ENCODE measurements at regions not wholly inside any gene's neighbourhood (a gene's known extent, or its start where the extent isn't known, plus 50 kb on each side); places are given as distances from the start of the nearest gene placed in this dataset.

DNA sequence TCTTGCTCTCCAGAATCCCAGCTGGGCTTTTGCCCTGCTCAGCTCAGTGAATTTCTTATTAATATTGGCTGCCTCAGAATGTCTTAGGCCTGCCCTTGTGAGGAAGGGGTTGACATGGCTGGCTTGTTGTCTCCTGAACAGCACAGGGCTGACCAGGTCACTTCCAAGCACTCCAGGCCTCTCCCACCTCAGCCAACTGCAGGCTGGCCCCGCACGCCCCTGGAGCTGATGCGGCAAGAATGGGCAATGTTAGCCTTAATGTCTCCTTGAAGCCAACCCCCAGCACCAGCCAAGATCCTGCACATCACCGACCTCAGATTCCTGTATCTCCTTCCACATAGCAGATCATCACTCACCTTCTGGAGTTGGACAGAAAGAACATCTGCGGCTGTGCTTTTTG is 598.6 kb downstream of the AJAP1 start:
- no peak for DNase-seq (ENCODE audit: low read depth in 1 of 2, low spot score in 1 of 2)

DNA sequence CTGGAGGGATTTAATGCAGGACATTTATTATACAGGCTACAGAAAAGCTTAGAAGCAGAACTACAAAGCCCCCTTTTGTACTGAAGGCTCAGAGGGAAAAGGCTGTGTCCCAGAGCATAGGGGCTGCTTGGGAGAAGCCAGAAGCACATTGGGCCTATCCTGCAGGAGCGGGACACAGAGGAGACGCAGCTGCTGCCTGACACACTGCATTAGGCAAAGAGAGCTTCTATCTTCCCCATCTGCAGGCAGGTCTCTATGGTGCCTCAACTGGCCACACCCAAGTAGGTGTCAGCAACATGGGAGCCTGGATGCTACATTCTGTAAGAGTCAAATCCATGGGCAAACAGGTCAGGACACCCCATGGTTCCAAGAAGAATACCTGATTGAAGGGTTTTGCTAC is 595.9 kb downstream of the AJAP1 start:
- DNase-seq (ENCODE audit: low read depth in 1 of 2, low spot score in 1 of 2) = no peak

DNA sequence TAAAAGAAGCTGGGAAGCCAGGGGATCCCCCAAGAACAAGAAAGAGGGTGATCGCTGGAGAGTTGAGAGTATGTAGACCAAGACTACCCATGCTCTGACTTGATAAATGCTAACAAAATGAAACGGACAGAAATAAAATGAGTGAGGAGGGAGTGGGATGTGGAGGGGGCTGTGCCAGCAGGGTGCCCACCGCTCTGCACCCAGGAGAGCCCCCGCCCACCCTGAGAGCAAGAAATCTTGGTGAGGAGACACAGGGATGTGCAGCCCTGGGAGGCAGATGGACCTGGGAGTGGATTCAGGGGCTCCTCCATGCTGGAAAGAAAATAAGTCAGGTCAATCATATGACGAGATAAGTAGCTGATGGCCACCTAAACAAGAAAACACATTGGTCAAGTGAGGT is 590.9 kb downstream of the AJAP1 start:
- DNase-seq (ENCODE audit: low read depth in 1 of 2, low spot score in 1 of 2) = no peak

DNA sequence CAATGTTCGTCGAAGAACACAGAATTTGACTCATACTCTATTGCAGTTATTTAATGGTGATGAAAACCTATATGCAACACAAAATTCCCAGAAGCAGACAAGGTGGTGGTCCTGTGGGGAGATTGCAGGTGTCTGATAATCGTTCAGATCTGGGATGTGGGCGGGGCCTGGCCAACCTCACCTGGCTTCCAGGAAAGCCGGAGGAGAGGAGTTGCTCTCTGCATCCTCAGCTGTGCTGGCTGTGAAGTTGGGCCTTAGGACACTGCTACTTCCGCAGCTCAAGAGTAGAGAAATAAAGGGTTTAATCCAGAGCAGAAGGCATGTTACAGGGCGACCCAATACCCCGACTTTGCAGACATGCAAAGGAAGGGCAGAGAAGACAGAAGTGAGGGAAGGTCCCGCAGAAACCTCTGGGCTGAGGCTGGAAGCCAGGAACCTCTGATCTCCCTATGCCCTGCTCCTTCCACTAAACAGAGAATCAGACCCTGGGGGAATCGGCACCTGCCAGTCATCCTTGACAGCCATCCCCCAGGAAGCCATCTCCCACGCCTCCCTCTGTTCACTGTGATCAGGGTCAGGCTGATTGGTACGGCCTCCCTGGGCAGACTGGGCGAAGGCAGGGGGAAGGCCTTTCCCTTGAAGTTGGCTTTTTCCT is 590.3 kb downstream of the AJAP1 start:
- no peak for DNase-seq (ENCODE audit: low read depth in 1 of 2, low spot score in 1 of 2)

DNA sequence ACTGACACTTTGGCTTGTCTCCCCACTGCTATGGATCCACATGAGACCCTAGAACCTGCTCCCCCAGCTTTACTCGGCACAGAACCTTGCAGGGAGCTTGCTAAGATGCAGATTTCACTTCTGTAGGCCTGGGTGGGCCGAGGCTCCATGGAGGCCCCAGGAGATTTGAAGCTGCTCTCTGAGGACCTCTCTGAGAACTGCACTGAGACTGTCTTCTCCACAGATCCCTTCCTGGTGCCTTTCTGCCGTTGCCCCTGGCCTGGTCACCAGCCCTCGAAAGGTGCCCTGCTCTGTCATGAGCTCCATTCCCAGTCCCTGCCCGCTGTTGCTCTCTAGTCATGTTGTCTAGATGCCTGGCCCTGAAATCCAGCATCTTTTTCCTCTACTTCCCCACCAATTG is 588.4 kb downstream of the AJAP1 start:
- DNase-seq (ENCODE audit: low read depth in 1 of 2, low spot score in 1 of 2) = no peak

DNA sequence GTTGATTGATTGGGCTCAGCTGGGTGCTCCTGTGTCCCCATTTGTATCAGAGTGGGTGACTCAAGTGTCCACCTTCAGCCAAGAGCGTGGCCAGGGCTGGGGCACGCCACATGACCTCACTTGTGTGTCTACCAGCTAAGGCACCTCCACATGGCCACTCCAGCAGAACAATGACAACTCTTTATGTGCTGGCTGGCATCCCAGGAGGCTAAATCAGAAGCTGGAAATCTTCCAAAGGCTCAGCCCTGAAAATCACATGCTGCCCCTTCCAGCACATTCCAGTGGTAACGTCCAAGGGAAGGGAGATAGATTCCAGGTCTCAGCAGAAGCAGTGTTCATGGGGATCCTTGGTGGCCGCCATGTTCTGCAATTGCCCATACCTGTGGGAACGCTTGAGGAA is 585.5 kb downstream of the AJAP1 start:
- no peak for DNase-seq (ENCODE audit: low read depth in 1 of 2, low spot score in 1 of 2)

DNA sequence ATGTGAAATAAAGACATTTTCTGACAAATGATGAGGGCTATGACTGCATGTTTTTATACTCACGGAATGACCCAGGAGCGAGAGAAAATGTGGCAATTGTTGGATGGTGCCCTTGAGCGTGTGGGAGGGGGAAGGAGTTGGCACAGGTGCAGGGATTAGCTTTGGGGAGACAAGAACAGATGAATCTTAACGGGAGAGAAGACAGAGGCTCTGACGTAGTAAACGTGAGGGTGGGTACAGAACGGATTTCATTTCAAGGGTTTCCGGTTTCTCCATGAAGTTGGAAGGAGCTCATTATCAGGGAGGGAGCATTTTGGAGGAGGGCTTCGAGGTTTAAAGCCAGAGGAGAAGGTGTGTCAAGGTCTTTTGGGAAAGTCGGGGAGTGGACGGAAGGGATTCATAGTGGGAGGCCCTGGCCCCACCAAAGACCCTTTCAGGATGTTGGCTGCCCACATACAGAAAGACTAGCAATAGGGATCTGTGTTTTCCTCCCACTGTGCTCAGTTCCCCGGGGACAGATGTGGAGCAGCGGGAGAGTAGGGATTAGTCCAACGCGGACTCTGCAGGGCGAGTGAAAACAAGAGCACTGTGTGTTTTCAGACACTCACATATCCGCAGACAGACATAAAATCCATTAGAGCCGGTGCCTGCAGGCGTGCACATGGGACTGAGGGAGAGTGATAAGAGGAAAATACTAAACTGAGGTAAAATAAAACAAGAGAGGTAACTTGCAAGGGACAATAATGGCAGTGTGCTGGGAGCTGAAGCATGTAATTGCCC is 584.1 kb downstream of the AJAP1 start:
- DNase-seq (ENCODE audit: low read depth in 1 of 2, low spot score in 1 of 2) = no peak

DNA sequence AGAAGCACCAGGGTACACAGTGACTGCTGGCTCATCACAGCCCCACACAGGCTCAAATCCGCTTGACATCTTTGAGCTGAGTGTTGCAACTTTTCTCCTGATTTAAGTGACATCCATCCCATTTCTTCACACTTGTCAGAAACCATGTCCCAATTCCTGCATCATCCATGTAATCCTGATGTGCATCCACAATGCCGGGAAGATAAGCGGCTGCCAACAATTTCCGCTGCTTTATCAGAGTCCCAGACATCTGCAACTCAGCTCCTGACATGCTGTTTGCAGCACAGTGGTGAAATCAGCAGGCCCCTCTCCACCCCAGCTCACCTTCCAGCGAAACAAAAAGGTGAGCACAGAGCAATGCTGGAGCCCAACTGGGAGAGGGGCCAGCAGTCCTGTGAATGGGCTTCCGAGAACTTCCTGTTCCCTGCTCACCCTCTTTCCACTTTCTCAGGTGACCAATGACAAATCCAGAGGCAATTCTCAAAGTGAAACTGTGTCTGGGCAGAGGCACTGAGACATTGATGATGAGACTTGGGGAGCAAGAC is 581.0 kb downstream of the AJAP1 start:
- no peak for DNase-seq (ENCODE audit: low read depth in 1 of 2, low spot score in 1 of 2)

DNA sequence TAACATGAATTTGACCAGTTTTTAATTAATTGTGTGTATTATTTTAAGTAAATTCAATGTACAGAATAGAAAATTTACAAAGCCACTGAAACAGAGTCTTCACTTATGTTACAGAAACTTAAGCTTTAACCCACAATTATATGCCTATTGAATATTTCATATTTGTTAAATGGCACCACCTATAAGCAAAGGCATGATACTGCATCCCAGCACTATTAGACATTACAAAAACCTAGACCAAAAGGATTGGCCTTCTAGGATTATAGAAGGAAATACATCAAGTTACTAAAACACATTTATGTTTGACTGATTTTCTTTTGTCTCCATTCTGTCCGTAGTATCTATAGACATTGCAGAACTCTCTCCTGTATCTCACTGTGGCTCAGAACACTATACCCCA is 578.1 kb downstream of the AJAP1 start:
- no peak for DNase-seq (ENCODE audit: low read depth in 1 of 2, low spot score in 1 of 2)

DNA sequence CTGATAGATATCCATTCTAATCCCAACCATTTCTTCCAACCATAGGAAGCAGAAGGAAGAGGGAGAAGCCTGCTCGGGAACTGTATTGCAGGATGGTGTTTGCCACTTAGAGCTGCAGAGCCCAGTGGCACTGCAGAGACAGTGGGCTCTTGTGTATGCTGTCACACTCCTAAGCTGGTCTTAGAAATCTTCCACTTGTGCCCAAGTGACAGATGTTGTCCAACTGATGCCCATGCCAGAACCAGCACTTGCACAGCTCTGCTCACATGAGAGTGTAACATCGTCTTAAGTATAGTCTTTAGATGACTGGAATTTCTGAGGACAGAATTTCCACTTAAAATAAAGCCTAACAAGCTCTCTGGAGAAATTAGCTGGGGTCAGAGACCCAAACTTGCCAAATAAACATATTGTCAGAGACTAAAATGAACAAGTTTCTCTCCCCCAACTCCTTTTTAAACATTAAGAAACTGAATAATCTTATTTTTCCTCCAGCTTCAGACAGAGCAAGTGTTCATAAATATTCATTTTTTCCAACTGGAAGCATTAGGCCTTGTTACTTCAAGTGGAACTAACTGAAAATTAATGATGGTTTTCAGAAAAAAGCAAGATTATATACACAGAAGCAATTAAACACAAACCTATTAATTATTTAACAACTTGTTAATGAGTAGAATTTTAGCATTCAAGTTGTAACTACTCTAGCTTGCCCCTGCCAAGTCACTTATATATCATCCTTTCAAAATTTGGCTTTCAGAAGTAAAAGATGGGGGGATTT is 577.3 kb downstream of the AJAP1 start:
- no peak for DNase-seq (ENCODE audit: low read depth in 1 of 2, low spot score in 1 of 2)

DNA sequence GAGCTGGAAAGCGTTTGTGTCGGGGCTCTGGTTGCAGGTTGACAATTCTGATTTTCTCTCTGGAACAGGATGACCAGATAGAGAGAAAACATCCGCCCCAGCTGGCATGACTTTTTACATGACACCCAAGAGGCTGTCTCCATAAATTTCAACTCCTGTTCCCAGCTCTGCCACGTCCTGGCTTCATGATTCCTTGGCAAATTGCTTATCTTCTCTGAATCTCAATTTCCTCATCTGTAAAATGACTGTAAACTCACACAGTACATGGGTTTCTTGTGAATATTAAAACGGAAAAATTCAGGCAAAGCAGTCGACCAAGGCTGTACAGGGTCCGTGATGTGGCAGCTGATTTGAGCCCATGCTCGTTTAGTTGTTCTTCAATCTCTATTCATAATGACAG is 572.7 kb downstream of the AJAP1 start:
- DNase-seq (ENCODE audit: low read depth in 1 of 2, low spot score in 1 of 2) = no peak

DNA sequence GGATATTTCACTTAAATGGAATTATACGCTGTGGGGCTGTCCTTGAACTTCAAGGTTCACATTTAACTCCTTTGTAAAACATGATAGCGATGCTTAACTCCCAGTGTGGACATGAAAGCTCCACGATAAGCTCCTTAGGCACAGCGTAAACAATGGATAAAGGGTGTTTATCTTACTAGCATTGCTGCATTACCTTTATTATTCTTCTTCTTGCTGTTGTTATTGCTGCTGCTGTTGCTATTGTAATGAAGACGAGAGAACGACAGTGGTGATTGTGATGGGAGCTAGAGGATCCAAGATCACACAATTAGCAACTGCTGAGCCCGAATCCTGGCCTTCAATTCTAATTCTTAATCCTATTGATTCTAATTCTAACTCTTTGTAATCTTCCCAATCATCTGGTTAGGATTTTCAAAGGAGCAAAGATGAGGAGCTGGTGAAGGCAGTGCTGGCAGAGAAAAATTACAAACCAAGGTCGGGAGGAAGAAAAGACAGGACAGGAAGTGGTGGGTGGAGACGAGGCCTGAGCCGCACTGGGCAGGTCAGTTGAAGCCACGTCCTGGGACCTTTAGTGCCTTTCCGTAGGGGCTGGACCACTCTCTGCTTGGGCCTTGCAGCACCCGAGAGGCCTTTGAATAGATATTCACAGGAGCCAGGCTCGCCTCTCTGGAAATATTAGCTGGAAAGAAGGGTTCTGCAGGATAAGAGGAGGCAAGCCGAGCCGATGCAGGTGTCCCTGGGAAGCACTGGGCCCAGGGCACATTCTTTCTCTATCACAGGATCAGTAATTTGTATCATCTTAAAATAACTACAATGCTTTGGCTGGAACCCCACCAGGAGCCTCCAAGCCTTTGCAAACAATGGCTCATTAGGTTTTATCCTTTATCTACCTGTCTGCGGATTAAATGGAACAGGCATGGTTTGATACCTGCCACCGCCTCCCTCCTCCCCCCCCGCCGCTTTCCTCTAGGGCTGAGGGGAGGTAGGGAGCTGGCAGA is 571.6 kb downstream of the AJAP1 start:
- DNase-seq (ENCODE audit: low read depth in 1 of 2, low spot score in 1 of 2) = no peak

DNA sequence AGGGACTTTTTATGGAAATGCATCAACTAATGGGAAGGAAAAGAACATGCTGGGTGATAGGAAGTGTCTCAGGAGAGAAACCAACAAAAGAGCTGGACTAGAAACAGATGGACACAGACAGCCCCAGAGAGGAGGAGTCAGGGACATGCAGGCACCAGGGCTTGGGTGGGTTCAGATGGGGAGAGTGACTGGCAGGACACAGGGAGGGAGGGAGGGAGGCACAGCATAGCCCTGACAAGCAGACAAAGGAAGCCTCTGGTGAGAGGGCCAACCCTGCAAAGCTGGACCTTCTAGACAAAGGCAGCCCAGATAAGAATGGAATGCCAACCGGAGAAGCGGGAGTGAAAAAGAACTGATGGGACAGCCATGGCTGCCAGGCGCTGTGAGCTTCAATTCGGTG is 568.8 kb downstream of the AJAP1 start:
- no peak for DNase-seq (ENCODE audit: low read depth in 1 of 2, low spot score in 1 of 2)

DNA sequence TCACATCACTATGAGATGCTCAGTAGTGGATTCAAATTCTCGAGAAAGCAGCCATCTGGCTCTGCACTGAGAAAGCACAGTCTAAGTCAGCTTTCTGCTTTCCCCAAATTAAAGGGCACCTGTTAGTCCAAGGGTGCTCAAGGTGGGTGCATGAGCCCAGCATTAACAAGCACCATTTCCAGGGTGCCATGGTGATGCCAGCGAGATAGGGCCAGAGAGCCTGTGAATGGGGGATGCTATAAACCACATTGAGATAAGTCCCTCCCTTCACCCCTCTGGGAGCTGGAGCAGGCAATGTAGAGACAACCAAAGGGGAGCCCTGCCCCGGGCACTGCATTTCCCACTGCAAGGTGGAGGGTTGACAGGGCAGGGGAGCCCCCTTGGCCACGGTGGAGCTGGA is 568.2 kb downstream of the AJAP1 start:
- no peak for DNase-seq (ENCODE audit: low read depth in 1 of 2, low spot score in 1 of 2)

DNA sequence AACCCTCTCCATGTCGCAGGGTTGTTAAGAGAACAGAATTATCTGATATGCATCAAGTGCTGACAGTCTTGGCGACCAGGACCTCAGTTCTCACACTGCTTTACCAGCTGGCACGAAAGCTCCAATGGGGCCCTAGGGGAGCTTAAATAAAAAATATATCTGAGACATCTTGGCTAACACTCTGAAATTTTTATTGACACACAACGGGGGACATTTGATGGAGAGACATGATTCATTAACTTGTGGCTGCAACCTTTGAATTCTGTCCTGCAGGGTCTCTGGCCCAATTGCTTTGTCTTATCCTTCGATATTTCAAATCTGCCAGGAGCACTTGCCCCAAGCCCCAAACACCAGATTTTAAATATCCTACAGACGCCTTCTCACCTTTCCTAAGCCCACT is 567.0 kb downstream of the AJAP1 start:
- no peak for DNase-seq (ENCODE audit: low read depth in 1 of 2, low spot score in 1 of 2)

DNA sequence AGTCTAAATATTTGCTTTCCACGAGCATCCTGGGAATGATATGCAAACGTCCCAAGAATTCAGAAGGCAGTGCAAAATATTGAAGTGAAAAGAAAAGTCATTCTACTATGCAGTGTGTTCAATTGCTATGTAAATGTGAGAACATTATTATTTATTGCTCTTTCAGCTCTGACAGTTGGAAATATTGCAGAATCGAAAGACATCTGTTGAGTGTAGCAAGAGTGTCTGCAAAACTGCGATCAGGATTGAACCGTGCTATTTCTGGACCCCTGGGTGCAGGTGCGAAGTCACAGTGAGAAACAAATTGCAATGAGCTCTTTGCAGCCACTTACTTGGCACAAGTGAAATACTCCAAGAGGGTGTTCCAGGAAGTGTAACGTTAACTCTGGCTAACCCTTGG is 566.4 kb downstream of the AJAP1 start:
- DNase-seq (ENCODE audit: low read depth in 1 of 2, low spot score in 1 of 2) = no peak

DNA sequence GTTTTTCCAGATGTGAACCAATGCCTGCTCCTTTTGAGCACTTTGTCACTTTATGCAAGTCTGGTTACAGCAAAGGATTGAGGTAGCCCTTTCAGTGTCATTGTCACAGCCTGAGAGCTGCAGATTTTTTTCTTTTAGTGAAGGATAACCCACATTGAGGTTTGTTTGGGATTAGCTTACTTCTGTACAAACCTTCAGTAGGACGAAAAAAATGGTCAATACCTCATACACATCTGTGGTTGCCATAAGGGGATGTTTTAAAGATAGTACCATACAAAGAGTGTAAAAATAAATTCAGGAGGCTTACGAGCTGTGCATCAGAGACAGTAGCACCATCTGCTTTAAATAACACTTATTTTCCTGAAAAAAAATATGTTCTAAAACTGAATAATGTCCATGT is 566.0 kb downstream of the AJAP1 start:
- DNase-seq (ENCODE audit: low read depth in 1 of 2, low spot score in 1 of 2) = no peak

DNA sequence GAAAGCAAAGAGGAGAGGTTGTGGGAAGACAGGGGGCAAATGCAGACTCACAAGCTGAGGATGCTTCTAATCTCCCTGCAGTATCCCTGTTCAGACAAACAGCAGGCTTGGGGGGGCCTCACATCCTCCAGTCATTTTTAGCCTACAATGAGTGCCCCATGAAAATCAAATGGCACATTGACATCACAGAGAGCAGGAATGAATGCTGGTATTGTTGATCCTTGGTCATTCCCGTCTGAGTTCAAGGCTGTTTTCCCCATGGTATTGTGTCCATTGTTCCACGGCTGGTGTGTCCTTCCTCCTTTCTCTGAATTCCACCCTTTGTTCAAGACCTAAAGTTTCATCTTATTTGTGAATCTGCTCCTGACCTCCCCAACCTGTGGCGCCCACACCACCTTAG is 545.6 kb downstream of the AJAP1 start:
- no peak for DNase-seq (ENCODE audit: low read depth in 1 of 2, low spot score in 1 of 2)

DNA sequence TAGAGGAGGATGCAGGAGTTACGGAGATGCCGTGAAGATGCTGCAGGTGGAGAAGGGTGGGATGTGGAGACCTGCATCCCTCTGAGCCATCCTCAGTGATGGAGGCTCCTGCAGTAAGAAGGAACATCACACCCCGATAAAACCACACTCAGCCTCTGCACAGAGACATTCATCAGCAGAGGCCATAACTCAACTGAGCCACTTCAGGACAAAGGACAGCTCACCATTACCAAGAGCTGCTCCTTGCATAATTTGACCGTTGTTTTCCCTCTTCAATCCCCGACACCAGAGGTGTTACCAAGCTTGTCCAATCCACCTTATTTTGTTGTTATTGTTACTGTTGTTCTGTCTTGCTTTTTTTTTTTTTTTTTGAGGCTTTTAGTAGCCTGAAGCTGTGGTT is 543.9 kb downstream of the AJAP1 start:
- no peak for DNase-seq (ENCODE audit: low read depth in 1 of 2, low spot score in 1 of 2)

DNA sequence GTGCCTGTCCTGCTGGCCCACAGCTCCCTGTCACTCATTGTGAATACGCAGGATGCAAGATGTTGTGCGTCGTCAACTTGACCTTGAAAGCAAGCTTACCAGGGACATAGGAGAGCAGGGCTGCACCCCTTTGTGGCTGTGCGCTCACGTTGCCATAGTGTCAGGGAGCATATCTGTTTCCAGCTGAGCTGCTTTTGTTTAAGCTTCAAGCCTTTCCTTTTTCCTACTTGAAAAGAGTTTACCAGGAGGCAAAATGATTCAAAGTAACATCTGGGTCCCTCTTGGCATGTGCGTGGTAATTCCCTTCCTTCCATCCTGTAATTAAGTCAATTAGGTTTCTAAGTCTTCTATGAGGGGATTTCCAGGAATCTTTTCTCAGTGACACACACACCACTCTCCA is 537.1 kb downstream of the AJAP1 start:
- no peak for DNase-seq (ENCODE audit: low read depth in 1 of 2, low spot score in 1 of 2)

DNA sequence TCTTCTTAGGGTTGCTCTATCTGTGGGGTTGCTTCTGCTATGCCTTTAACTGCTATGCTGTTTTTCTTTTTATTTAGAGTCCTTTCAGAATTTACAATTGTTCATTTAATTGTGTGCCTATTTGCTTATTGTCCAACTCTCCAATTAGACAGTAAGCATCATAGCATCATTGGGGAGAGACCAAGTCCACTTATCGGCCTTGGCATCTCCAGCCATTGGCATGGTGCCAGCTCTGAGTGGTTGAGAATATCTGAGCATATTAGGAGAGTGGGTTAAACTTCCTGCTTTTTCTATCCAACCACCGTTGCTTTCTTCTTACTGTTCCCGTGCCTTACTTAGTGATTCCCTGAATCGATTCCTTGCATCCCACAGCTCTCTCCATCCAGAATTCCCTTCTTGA is 535.0 kb downstream of the AJAP1 start:
- no peak for DNase-seq (ENCODE audit: low read depth in 1 of 2, low spot score in 1 of 2)
